HG03280 (cell line): ENCODE measurements at regions not wholly inside any gene's neighbourhood (a gene's known extent, or its start where the extent isn't known, plus 50 kb on each side); places are given as distances from the start of the nearest gene placed in this dataset.

ENCODE experiments used
- ATAC-seq: cut with Tn5 transposase; IDR thresholded peaks from one replicate; pipeline ENCODE4 v1.9.1; 2021; ENCODE audit warnings: mild to moderate bottlenecking, moderate library complexity; ENCODE audit not compliant: unreplicated experiment

DNA sequence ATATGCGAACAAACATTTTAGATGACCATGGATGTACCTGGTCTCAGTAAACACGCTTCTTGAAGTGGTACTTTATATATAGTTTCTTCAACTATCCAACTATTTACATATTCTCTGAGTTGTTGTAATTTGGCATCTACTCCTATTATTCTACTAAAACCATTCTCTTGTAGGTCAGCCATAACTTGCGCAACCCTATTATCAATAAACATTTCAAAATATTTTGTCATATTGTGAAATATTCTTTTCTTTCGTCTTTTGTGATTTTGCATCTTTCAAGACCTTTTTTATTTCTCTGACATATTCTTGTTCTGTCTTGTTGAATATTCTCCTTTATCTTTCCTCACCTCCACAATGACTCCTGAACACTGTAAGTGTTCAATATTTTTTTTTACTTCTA is 753.3 kb downstream of the NXPH1 start:
- no peak for ATAC-seq

- ATAC-seq, result no peak
These were observed 756.3 kb downstream of the NXPH1 start for GRCh38 chr7:9189703-9190102.

- no peak for ATAC-seq
These were observed 759.6 kb downstream of the NXPH1 start for GRCh38 chr7:9192969-9193368.

DNA sequence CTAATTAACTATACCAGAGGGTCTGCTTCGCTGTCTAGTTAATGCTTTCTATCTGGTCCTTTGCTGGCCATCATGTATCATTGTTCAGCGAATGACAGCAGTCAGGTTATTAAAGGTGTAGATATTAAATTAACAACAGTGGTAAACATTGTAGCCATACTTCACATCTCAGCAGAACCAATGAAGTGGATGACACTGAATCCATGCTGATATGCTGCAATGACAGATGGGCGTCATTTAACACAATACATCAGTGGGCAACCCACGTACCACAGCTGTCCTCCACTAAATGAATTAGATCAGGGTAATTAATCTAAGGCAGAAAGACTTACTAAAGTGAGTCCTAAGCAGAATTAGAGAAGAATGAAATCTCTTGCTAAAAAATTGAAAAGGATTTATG is 767.2 kb downstream of the NXPH1 start:
- no peak for ATAC-seq

DNA sequence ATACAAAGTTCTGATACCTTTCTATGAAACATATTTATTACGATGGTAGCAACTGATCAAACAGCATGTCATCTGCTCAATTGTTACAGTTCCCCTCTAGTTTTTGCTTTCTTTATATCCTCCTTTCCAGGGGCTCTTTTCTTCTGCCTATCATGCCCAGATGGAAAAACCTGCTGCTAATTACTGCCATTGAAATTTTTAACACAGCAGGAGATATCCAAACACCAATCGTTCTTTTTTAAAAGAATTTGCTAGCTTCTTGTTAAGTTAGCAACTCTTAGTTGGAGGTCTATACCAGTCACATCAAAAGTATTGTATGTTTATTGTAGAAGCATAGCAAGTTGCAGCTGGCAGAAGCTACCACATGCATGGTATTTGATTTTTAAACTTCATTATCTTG is 768.5 kb downstream of the NXPH1 start:
- ATAC-seq, result no peak

DNA sequence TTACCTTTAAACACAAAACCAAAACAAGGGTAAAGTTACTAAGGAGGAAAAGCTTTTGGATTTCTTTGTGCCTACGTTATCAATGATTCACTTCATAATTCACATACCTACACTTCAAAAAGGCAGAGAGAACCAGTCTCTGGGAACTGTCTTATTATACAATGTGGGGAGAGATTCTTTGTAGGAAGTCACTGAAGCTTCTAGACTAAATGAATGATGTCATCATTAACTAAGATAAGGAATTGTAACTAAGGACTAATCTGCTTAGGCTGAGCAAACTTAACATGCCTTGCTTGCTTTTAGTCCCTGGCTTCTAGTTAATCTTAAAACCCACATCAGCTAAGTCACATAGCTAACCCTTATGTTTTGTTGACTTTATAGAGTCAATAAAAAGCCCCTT is 771.2 kb downstream of the NXPH1 start:
- ATAC-seq, result no peak

DNA sequence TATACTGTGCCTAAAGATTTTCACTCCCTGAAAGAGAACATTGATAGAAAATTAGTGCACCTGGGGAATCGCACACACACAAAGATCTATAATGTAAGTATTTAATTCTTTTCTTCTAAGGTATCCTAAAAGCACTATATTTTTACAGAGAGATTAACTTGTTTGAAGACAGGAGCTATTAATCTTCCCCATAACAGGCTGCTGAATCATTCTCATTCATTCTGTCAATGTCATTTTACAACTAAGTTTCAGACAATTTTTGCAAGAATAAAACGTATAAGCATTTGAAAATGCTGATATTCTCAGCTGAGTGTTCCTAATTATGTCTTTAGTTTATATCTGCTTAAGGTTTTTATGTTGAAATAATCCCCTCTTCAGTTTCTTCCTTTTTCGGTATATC is 776.7 kb downstream of the NXPH1 start:
- no peak for ATAC-seq

- no peak for ATAC-seq
These were observed 783.8 kb downstream of the NXPH1 start for GRCh38 chr7:9217204-9217603.

DNA sequence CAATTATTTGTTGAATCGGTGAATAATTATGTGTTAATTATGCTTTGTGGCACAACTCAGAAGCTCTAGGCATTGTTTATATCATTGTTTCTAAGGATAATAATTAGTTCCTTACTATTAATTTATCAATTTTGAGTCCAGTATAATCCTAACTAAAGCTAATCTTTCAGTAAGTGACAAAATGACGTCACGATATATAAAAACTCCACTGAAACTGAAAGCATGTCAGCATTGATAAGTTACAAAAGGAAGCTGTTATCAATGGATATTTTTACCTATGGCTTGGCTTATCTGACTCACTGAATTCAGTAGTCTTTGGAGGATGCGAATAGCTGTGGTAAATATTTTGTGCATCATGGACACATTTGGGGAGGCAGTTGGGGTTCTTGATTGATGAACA is 793.1 kb downstream of the NXPH1 start:
- no peak for ATAC-seq

DNA sequence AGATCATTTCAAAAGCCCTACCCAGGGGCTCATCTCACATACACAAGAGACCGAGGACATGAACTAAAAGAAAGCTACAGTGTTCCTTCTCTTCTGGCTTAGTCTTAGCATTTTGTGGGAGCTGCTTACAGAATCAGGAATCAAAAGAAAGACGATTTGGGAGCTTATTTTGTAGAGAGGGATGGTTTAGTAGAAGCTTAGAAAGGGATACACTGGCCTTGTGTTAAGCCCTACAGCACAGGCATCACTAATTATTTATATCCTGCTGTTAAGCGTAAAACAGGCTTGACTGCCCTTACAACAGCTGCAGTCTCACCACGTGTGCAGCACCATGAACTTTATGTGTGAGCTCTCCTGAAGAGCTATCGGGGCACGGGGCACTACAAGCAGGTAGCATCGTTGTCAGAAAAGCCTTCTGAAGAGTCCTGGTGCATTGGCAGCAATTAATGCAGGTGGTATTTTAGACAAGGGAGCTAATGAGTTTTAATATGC is 798.3 kb downstream of the NXPH1 start:
- ATAC-seq, result no peak

GRCh38 chr7:9240001-9240400 is 806.6 kb downstream of the NXPH1 start:
- no peak for ATAC-seq

DNA sequence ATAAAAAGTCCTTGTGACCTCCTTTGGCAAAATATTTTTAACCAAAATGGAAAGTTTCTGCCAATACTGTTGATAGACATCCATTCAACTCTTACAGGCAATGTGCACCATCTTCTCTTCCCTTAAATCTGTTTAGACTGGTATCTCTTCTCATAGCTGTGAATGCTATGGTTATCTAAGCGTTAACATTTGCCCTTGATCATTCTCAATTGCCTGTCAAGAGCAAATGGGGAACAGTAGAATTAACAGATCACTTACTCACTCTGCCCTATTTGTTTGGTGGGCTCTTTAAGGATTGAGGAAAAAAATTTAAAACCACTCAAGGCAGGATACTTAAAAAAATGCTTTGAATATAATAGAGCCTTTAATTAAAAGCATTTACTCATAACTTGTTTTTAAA is 808.4 kb downstream of the NXPH1 start:
- ATAC-seq, result no peak

- no peak for ATAC-seq
These were observed 809.2 kb downstream of the NXPH1 start for GRCh38 chr7:9242636-9243035.

DNA sequence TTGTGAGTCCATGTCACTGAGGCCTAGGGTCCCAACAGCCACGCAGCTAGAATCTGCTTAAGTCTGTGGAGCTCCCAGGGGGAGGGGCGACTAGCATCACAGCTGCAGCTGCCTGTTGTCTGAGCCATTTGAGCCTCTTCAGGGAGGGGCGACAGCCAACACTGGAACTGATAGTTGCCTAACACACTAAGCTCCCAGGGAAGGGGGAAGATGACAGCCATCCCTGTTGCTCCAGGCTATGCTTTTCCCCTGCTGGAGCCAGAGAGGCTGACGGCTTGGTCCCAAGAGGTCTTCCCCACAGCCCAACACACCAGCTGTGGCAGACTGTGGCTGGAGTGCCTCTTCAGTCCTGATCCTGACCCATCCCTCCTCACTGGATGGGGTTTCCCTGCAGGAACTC is 817.5 kb downstream of the NXPH1 start:
- ATAC-seq, result no peak

DNA sequence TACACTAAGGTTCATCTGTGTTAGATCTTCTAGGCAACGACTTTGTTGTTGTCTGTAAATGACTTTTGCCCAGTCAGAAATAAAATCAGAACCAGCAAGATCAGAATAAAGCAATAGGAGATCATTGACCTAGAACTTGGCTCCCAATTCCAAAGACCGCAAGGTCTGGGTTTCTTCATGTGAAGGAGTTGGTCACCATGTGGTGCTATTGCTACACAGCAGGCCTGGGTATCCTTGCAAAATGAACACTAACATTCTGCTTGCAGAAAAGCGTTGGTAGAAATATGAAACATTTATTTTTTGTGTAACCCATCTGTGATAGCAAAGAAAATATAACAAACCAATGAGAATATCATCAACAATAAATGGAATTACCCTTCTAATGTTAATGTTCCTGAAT is 831.0 kb downstream of the NXPH1 start:
- no peak for ATAC-seq

GRCh38 chr7:9280088-9280487 is 846.7 kb downstream of the NXPH1 start:
- no peak for ATAC-seq

- no peak for ATAC-seq
These were observed 849.8 kb downstream of the NXPH1 start for GRCh38 chr7:9283246-9283645.

GRCh38 chr7:9302436-9302835 is 869.0 kb downstream of the NXPH1 start:
- ATAC-seq, result no peak

DNA sequence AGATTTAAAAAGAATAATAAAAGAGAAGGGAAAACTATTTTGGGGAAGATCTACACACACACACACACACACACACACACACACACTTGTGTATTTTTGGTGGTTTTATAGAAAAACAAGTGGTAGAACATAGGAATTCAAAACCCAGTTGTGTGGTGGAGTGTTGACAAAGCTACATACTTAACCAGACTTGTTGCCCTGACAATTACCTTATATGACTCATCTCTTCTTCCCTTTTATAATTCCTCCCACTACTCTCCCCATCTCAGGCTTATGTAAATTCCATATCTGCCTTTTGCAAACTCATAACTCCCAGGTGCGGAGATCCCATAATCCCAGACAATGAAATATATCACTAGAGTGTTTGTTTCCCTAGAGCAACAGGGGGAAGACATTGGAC is 873.7 kb downstream of the NXPH1 start:
- no peak for ATAC-seq

- ATAC-seq, result no peak
These were observed 891.1 kb downstream of the NXPH1 start for GRCh38 chr7:9324513-9324912.

DNA sequence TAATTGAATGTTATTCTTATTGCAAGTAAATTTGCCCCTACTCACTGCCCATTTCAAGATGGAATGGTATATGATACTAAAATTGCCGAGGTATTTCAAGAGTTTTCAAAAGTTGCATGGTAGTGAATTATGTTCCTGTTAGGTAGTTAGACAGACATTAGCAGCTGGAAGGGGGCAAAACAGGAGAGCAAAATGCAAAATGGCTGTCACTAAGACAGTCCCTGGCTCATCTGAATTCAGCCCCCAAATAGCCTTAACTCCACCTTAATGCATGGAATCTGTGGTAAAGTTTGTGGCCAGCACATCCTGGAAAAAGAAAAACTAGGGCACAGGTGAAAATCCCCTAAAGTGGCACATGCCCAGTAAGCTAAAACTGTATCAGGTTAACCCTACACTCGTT is 894.9 kb downstream of the NXPH1 start:
- no peak for ATAC-seq

DNA sequence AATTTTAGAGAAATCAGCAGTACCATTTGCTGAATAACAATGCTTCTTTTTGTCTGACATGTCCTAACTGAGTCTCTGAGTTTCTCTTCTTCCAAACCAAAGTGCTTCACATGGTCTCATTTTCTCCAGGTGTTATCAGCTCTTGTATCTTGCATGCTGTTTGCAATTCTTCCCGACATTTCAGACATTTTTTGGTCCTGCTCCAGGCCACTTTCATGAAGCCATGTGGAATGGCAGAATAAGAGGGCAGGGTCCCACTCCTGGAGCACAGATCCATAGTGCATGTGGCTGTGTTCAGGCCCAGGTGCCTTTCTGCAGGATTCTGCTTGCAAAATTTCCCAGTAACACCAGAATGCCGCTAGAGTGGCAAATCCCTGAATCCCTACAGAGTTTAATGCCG is 916.2 kb downstream of the NXPH1 start:
- no peak for ATAC-seq

DNA sequence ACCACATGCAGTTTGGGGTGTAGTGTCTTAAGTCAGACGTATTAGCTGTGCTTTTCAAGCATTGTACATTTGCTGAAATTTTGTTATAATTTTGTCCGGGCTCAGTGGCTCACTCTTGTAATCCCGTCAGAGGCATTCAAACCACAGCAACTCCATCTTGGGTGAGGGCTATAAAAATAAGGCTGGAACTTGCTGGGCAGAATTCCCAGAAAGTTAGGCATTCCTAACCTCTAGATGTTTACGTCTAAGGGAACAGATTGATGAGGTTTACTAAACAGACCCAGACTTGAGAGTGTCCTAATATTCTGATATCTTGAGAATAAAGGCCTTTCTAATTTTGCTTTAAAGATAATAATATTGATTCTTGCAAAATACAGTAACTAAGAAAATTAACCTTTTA is 957.8 kb downstream of the NXPH1 start:
- no peak for ATAC-seq

DNA sequence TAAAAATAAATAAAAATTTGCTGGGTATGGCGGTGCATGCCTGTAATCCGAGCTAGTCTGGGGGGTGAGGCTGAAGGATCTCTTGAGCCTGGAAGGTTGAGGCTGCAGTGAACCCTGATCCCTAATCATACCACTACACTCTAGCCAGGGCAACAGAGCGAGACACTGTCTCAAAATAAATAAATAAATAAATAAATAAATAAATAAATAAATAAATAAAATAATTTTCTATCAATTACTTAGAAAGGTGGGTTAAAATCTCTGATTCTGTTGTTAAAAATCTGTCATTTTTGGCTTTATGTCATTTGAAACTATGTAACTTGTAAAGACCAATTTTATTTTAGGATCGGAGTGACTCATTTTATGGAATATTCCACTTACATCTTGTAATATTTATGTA is 958.6 kb downstream of the NXPH1 start:
- ATAC-seq, result no peak
